Fibroblast of pulmonary artery (primary cell): ENCODE measurements at regions not wholly inside any gene's neighbourhood (a gene's known extent, or its start where the extent isn't known, plus 50 kb on each side); places are given as distances from the start of the nearest gene placed in this dataset.

Experiments used
- DNase-seq: peaks from one replicate; pipeline ENCODE4 v3.0.0-alpha.2; 2010; ENCODE audit warnings: low read depth
- H3K4me3 ChIP-seq: replicated peaks from 2 replicates; pipeline ENCODE4 v1.5.1; 2011; ENCODE audit warnings: low read depth, mild to moderate bottlenecking, control low read depth, low read length, moderate library complexity
- TF ChIP-seq, protein P1 (sequence below): IDR thresholded peaks from 2 replicates; pipeline ENCODE4 v1.5.1; 2011; ENCODE audit warnings: mild to moderate bottlenecking, control low read depth, low read length, inconsistent platforms; ENCODE audit errors: missing control alignments

DNA sequence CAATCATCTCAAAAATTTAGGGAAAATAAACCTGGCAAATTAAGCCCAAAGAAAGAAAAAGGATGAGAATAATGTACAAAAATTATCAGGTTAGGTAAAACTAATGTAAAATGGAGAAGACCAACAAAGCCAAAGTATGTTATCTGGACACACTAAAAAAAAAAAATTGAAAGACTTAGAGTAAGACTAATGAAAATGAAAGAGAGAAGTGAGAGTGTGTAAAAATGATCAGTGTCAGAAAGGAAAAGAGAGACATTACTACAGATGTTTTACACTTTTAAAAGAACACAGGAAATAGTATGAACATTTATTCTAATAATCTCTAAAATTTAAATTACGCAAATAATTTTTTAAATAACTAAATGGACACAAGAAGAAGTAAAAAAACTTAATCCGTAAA lies 573.3 kb upstream of the NR2F2 start:
- TF ChIP-seq, protein P1, sequence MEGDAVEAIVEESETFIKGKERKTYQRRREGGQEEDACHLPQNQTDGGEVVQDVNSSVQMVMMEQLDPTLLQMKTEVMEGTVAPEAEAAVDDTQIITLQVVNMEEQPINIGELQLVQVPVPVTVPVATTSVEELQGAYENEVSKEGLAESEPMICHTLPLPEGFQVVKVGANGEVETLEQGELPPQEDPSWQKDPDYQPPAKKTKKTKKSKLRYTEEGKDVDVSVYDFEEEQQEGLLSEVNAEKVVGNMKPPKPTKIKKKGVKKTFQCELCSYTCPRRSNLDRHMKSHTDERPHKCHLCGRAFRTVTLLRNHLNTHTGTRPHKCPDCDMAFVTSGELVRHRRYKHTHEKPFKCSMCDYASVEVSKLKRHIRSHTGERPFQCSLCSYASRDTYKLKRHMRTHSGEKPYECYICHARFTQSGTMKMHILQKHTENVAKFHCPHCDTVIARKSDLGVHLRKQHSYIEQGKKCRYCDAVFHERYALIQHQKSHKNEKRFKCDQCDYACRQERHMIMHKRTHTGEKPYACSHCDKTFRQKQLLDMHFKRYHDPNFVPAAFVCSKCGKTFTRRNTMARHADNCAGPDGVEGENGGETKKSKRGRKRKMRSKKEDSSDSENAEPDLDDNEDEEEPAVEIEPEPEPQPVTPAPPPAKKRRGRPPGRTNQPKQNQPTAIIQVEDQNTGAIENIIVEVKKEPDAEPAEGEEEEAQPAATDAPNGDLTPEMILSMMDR, result no peak
- no peak for DNase-seq

DNA sequence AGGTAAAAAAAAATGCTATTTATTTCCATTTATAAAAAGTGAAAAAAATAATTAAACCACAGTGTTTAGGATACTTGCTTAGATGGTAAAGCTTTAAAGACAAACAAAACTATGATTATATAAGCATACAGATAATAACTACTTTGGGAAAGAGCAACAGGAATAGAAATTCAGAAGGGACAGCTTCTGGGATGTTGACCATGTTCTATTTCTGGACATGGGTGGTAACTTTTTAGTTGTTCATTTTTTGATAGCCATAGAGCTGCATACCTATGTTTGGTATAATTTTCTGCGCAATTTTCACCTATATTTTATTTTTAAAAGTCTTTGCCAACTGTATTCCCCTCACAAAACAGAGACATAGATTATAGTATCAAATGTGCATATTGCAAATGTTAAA lies 572.0 kb upstream of the NR2F2 start:
- DNase-seq, result no peak
- TF ChIP-seq, protein P1, result no peak
- no peak overlapping the region for H3K4me3 ChIP-seq

More for the DNA sequence above, 573.3 kb upstream of the NR2F2 start:
- H3K4me3 ChIP-seq, result no peak overlapping the region

DNA sequence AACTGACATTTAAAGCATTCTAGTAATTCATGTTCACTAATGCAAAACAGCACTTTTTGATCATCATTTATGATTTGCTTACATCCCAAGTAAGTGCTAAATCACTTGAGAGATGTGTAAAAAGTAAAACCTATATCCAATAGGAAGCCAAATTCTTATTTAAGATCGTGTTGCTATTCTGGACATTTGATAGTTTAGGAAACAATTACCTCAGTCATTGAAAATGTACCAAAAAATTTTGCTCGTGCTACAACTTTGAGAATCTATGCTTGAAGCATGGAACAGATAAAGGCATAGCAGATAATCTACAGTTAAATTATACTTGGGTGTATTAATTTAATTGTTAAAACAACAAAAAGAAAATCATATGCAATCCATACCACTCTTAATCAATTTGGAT lies 571.6 kb upstream of the NR2F2 start:
- no peak for DNase-seq
- H3K4me3 ChIP-seq, result no peak overlapping the region
- TF ChIP-seq, protein P1, result no peak

DNA sequence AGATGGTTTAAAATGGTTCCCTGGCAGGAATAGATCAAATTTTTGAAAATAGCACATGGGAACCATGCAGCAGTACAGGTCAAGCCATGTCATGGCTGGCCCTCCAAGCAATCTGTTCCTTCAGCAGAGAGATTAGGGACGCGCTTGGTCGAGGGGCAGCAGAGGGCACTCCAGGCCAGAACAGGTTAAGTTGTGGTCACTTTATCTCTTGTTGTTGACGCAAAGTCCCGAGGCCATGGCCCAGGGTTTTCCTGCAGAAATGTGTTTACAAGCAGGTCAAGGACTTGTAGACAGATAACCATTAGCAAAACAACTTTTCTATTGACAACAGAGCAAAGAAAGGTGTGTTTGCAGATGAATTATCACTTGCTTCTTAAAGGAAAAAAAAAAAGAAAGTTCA lies 570.0 kb upstream of the NR2F2 start:
- no peak overlapping the region for H3K4me3 ChIP-seq
- peak; percentile 9 for DNase-seq
- TF ChIP-seq, protein P1, result no peak

DNA sequence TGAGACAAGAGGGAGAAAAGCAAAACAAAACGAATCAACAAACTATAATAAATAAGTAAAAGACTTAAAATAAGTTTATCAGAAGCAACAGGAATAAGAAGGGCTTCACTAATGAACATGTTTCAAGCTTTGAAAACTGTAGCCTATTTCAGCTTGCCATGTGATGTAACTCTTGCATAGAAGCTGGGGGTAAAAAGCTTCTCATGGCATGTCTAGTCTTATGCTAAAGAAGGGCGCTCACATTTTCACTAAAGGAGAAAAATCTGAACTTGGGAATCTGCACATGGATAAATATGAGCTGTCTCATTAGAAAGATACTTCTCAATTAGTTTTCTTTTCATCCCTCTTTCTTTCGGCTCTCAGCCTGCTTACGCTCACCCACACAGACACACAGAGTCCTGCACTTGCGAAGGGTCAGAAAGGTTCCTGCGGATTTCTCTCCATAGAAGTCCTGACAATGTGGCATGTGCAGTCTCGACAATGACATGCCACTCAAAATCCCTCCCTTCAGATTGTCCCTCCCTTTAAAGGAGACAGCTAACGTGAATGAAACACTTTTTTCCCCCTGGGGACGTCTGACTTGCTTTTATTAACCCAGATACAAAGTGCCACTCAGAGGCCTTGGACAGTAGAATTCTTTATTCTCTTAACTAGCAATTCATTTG lies 568.9 kb upstream of the NR2F2 start:
- TF ChIP-seq, protein P1, result no peak
- DNase-seq, result no peak
- H3K4me3 ChIP-seq, result no peak overlapping the region

DNA sequence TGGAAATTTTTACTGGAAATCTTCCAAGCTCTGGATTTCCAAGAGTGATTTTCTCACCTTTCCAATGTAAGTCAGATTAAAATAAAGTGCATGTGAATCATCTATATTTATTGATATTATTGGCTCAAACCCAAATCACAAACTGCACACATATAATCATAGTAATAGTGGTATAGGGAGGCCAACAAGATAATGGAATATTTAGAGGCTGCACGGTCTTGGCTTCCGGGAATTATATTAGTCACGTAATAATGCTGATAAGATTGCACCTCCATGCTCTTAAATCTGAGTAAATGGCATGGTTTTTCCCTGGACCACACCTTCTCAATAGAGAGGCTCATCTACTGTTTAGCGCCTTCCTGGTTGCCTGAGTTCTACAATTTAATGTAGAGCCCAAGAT lies 567.1 kb upstream of the NR2F2 start:
- peak; percentile 4 for DNase-seq
- TF ChIP-seq, protein P1, result no peak
- no peak overlapping the region for H3K4me3 ChIP-seq

DNA sequence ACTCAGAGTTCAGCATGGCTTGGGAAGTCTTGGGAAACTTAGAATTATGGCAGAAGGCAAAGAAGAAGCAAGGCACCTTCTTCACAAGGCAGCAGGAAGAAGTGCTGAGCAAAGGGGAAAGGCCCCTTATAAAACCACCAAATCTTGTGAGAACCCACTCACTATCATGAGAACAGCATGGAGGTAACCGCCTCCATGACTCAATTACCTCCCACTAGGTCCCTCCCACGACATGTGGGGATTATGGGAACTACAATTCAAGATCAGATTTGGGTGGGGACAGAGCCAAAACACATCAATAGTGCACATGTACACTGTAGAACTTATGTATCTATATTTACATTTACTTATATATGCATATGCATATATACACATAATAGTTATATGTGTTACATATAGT lies 565.3 kb upstream of the NR2F2 start:
- TF ChIP-seq, protein P1, result no peak
- H3K4me3 ChIP-seq, result no peak overlapping the region
- no peak for DNase-seq
